GM21529 (cell line): ENCODE measurements at regions not wholly inside any gene's neighbourhood (a gene's known extent, or its start where the extent isn't known, plus 50 kb on each side); places are given as distances from the start of the nearest gene placed in this dataset.
"Not testable (repeated sequence)": the region's sequence is repeated elsewhere in the genome, so short reads cannot be mapped to it uniquely, and the experiment has no call there.

ENCODE experiments used
- ATAC-seq: cut with Tn5 transposase; IDR thresholded peaks from one replicate; pipeline ENCODE4 v1.9.1; 2021; ENCODE audit not compliant: unreplicated experiment

DNA sequence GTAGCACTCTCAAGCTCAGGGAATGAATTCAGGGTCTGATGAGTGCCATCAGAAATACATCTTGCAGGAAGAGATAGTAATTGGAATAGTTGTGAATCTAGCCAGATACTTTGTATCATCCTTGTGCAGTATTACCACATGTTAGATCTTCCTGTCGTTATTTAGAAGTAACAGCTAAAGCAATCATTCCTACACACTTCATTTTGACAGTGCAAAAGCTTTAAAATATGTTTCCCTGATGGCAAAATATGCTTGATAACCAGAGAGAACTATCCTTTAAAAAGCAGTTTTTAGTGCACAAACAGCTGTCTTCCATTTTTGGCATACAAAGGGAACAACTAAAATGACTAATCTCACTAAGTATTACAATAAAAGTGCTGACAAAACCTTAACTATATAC is 149.5 kb upstream of the SLC38A2 start:
- ATAC-seq: no peak

DNA sequence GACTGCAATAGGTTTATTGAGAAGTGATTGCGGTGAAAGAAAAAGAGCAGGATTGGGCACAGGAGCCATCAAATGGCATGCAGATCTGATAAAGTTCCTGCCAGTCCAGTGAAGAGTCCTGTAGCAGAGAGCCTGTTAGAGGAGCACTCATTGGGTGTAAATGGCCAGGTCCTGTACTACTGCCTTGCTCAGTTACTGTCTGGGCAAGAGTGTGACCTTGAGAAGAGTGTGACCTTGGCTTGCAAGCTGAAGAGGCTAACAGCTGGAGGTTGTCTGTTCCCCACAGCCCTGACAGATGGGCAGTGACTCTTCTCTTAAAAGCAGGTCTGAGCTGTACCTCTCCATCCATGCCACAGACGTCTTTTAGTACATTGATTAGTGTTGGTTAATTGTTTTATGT is 148.6 kb upstream of the SLC38A2 start:
- ATAC-seq: no peak

GRCh38 chr12:46519407-46519806 is 146.8 kb upstream of the SLC38A2 start:
- ATAC-seq: no peak

DNA sequence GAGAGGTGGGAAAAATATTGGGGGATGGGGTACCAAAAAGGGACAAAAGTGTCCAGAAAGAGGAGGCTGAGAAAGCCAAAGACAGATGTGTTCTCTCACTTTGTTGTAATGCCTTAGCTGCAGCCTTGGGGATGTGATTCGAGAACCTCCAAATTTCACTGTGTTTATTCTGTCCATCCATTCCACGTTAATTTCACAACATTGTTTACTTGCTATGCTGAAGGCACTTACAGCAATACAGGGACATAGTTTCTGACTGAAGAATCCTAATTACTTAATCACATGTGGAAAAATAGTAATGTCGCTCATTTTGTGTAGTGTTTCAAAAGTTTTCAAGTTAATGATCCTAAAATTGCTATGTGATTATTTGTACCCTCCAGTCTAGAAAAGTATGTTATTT is 146.2 kb upstream of the SLC38A2 start:
- ATAC-seq: no peak

DNA sequence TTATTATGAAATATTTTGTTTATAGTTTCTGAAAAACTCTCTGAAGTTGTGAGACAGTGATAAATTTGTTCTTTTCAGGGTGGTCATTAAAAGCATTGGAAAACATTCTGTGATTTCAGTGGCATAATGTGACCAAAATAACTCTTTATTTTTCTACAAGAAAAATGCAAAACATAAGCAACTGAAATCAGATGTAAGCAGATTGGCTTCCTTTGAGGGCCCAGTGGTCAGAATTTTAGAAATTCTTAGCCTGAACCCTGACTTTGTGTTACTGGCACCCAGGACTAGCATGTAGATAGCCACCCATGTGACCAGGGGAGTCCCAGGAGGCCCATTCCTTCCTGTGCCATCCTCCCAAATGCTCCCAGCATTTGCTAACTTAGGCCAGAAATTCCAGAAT is 145.6 kb upstream of the SLC38A2 start:
- ATAC-seq: no peak

DNA sequence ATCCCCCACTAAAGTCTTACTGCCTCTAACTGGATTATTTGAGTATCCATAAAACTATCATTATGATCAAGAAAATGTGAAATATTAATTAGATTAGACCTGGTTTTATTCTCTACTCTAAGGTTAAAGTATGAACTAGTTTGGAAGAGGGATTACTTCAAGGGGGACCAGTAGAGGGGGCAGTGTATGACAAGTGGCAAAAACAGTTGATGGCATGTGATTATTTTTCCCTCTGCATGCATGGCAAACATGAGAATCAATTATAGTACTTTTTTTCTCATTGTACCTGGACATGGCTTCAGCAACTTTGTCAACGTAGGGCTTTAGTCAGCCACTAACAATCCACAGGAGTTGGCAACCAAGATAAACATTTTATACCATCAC is 145.0 kb upstream of the SLC38A2 start:
- peak; percentile 27 for ATAC-seq

GRCh38 chr12:46516933-46517578 is 144.5 kb upstream of the SLC38A2 start:
- peak; percentile 97 for ATAC-seq

GRCh38 chr12:46516238-46516932 is 143.8 kb upstream of the SLC38A2 start:
- ATAC-seq: no peak

DNA sequence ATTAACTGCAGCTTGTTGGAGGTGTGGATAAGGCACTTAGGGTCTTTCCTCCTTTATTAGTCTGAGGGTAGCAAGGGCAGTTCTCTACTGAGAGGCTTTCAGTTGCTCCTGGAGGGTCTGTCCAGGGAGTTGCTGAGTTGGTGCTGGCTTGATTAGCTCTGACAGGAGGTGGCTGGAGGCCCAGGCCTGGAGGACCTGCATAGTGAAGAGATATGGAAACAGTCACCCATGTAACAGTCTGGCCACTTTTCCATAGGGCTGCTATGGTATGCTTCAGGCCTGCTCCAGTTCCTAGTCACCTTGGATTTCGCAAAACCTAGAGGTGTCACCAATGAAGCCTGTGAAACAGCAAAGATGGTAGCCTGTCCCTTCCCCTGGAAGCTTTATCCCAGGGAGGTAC is 143.3 kb upstream of the SLC38A2 start:
- ATAC-seq: no peak

DNA sequence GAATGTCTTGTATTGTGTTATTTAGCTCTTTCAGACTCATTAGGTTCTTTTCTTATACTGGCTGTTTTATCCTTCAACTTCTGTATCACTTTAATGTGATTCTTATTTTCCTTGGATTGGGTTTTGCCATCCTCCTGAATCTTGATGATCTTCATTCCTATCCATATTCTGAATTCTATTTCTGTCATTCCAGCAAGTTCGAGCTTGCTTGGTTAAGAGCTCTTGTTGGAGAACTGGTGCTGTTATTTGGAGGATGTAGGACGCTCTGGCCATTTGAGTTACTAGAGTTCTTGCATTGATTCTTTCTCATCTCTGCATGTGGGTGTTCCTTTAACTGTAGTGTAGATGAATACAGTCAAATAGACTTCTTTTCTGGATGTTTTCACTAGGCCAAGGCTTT is 142.3 kb upstream of the SLC38A2 start:
- no peak for ATAC-seq

GRCh38 chr12:46510257-46510656 is 137.7 kb upstream of the SLC38A2 start:
- ATAC-seq: not testable (repeated sequence)

- no peak for ATAC-seq
Observed at GRCh38 chr12:46509135-46509534, 136.6 kb upstream of the SLC38A2 start.

- ATAC-seq: no peak
Observed at GRCh38 chr12:46508651-46509050, 136.1 kb upstream of the SLC38A2 start.

- ATAC-seq: no peak
Observed at GRCh38 chr12:46507766-46508165, 135.2 kb upstream of the SLC38A2 start.

- ATAC-seq: no peak
Observed at GRCh38 chr12:46506961-46507360, 134.4 kb upstream of the SLC38A2 start.

DNA sequence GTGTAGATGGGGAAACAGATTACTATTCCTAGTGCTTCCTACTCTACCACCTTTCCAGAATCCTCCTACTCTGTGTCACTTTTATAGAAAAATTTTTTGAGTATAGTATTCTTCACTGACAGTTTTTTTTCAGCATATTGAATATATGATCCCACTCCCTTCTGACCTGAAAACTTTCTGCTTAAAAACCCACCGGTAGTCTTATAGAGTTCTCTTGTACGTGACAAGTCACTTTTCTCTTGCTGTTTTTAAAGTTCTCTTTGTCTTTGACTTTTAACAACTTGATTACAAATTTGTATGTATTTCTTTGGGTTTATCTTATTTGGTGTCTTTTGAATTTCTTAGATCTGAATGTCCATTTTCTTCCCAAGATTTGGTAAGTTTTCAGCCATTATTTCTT is 133.6 kb upstream of the SLC38A2 start:
- no peak for ATAC-seq

GRCh38 chr12:46504494-46504893 is 131.9 kb upstream of the SLC38A2 start:
- no peak for ATAC-seq

- no peak for ATAC-seq
Observed at GRCh38 chr12:46503637-46504175, 131.1 kb upstream of the SLC38A2 start.

- ATAC-seq: no peak
Observed at GRCh38 chr12:46500673-46501072, 128.1 kb upstream of the SLC38A2 start.

GRCh38 chr12:46499901-46500300 is 127.3 kb upstream of the SLC38A2 start:
- peak; percentile 85 for ATAC-seq

GRCh38 chr12:46499226-46499625 is 126.7 kb upstream of the SLC38A2 start:
- ATAC-seq: no peak

DNA sequence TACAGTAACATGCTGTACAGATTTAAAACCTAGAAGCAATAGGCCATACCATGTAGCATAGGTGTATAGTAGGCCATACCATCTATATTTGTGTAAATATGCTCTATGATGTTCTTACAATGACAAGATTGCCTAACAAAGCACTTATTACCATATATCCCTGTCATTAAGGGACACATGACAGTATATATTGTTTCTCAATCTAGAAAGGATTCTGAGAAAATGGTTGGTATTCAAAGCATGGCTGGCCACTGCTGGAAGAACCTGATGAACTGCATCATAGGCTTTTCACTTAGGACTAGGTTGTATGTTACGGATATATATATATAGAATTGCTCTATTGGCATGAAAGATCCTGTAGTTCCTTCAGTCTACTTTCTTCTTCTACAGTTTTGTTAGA is 125.2 kb upstream of the SLC38A2 start:
- ATAC-seq: no peak

DNA sequence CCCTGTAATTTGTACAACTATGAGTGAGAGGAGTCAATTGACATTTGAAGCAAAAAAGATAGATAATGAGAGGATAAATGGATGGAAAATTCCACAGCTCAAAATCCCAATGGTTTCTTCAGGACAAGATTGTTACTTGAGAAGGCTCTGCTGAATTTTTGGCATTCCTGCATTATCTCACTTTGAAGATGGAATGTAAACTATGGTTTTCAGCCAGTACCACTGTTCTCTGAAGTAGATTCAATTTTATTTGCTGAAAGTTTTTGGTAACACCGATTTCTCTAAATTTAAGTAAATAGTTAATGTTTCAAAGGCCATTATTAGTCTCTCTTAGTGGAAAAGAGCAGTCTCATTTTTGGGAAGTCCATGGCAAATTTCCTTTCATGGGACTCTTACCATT is 121.9 kb upstream of the SLC38A2 start:
- no peak for ATAC-seq
